ENCODE measurements at regions not wholly inside any gene's neighbourhood (a gene's known extent, or its start where the extent isn't known, plus 50 kb on each side); places are given as distances from the start of the nearest gene placed in this dataset.

DNA sequence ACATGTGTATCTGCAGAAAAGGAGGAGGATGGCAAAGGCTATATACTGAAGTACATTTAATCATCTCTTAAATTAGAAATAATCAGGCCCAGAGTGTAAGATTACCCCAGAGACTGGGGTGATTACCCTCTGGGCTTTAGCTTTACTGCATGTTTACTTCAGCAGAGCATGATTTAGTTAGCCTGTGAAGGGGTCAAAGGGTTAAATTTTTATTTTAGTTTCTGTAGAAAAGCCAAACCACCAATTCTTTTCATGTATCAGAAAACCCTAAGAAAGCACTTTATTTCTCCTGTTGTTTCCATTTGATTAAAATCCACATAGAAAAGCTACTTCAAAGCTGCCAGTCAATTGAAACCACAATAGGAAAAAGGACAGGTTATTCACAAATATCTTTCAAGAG lies 101.5 kb upstream of the LSM8 start:
- Histone ChIP-seq H3K4me1 (ENCODE audit: insufficient read depth, low read length) (peaks cover 4% of the 10 kb centered on the region; the same call in 1 of the 2 replicates), H3K36me3 (ENCODE audit: insufficient read depth, low read length) (no peaks in the 10 kb centered on the region), H3K9me3 (ENCODE audit: insufficient read depth, low read depth, low read length) (no peaks in the 10 kb centered on the region), H3K4me3 (ENCODE audit: low read length) (no peak overlapping the region), H3K27ac (ENCODE audit: low read depth, low read length) (no peak overlapping the region), H3K9ac (ENCODE audit: low read depth, low read length) (no peak overlapping the region), H3K27me3 (ENCODE audit: insufficient read depth, low read length) (no peaks in the 10 kb centered on the region)

- Histone ChIP-seq H3K4me3 (ENCODE audit: low read length) (no peak overlapping the region), H3K36me3 (ENCODE audit: insufficient read depth, low read length) (no peaks in the 10 kb centered on the region), H3K27ac (ENCODE audit: low read depth, low read length) (no peak overlapping the region), H3K9ac (ENCODE audit: low read depth, low read length) (no peak overlapping the region), H3K4me1 (ENCODE audit: insufficient read depth, low read length) (peaks cover 4% of the 10 kb centered on the region; the same call in 1 of the 2 replicates), H3K27me3 (ENCODE audit: insufficient read depth, low read length) (no peaks in the 10 kb centered on the region), H3K9me3 (ENCODE audit: insufficient read depth, low read depth, low read length) (no peaks in the 10 kb centered on the region)
- 84% methylated on average over 3 of the region's 3 CpGs for WGBS
Measured at GRCh38 chr7:118085000-118085399, 99.0 kb upstream of the LSM8 start.

DNA sequence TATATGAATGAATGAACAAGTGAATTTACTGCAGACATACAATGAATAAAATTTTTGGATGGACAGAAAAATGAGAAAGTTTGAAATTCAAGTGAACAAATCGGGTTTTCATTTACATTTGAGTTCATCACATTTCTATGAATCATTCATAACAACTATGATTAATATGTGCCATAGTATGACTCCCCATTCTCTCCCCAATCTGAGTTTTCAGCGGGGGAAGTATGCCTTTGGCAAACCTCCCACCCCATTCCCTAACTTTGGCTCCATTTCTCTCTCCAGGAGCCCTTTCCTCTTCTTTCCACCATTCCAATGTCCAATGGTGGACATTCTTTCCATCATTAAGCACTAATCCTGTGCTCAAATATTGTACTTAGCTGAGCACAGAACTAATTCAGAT lies 96.8 kb upstream of the LSM8 start:
- Histone ChIP-seq H3K27ac (ENCODE audit: low read depth, low read length) (no peak overlapping the region), H3K27me3 (ENCODE audit: insufficient read depth, low read length) (no peaks in the 10 kb centered on the region), H3K4me1 (ENCODE audit: insufficient read depth, low read length) (peaks cover 4% of the 10 kb centered on the region; the same call in 1 of the 2 replicates), H3K9me3 (ENCODE audit: insufficient read depth, low read depth, low read length) (no peaks in the 10 kb centered on the region), H3K4me3 (ENCODE audit: low read length) (no peak overlapping the region), H3K36me3 (ENCODE audit: insufficient read depth, low read length) (no peaks in the 10 kb centered on the region), H3K9ac (ENCODE audit: low read depth, low read length) (no peak overlapping the region)
- WGBS, result 92% methylated on average over 1 of the region's 2 CpGs

DNA sequence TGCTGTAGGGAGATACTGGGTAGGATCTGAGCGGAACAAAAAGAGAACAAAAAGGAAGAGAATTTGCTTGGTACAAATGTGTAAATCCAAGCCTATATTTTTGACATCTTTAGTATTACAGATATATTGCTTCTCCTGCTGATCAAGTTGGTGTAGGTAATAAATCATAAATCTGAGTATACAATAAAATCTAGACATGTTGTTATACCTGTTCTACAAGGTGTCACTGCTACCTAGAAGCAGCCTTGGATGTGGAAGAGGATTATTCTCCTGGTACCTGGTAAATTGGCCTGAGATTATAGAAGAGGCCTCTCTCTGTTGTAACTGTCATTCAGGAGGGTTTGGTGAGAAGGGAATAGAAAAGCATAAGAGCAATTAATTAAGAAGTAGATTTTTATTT lies 89.9 kb upstream of the LSM8 start:
- H3K27ac ChIP-seq (ENCODE audit: low read depth, low read length), result no peak overlapping the region
- H3K36me3 ChIP-seq (ENCODE audit: insufficient read depth, low read length), result no peaks in the 10 kb centered on the region
- WGBS, result 84% methylated on average over 1 of the region's 1 CpG
- H3K9me3 ChIP-seq (ENCODE audit: insufficient read depth, low read depth, low read length), result no peaks in the 10 kb centered on the region
- no peaks in the 10 kb centered on the region for H3K27me3 ChIP-seq (ENCODE audit: insufficient read depth, low read length)
- no peaks in the 10 kb centered on the region for H3K4me1 ChIP-seq (ENCODE audit: insufficient read depth, low read length)
- H3K4me3 ChIP-seq (ENCODE audit: low read length), result no peak overlapping the region
- H3K9ac ChIP-seq (ENCODE audit: low read depth, low read length), result no peak overlapping the region

DNA sequence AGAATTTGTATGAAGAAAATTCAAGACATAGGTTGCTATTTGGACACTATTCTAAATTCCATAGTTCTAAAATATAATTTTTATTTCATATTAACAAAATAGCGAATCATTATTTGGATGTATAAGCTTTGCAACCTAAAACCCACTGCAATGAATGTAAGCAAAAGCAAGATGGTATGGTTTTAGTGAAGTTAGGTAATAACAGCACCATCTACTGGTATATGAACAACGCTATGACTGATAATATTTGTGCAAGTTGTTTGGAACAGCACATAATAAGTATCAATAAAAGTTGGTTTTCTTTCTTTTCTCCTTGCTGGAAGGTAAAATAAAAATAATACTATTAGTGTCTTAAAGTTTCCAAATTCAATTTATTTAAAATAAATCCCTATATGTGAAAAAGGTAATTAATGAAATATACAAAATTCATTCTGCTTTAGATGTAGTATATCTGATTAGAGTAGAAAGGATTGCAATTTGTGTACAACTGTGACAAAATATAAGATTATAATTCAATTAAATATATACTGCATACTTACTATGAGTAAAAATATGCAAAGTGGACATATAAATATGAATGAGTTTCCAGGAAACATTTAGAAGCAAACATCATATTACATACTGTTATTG lies 79.0 kb upstream of the LSM8 start:
- H3K9me3 ChIP-seq (ENCODE audit: insufficient read depth, low read depth, low read length), result no peaks in the 10 kb centered on the region
- H3K9ac ChIP-seq (ENCODE audit: low read depth, low read length), result no peak overlapping the region
- WGBS, result 60% methylated on average over 1 of the region's 2 CpGs
- H3K27ac ChIP-seq (ENCODE audit: low read depth, low read length), result no peak overlapping the region
- H3K27me3 ChIP-seq (ENCODE audit: insufficient read depth, low read length), result no peaks in the 10 kb centered on the region
- no peaks in the 10 kb centered on the region for H3K4me1 ChIP-seq (ENCODE audit: insufficient read depth, low read length)
- H3K36me3 ChIP-seq (ENCODE audit: insufficient read depth, low read length), result no peaks in the 10 kb centered on the region
- no peak overlapping the region for H3K4me3 ChIP-seq (ENCODE audit: low read length)

- H3K27ac ChIP-seq (ENCODE audit: low read depth, low read length), result no peak overlapping the region
- H3K4me1 ChIP-seq (ENCODE audit: insufficient read depth, low read length), result no peaks in the 10 kb centered on the region
- no peaks in the 10 kb centered on the region for H3K27me3 ChIP-seq (ENCODE audit: insufficient read depth, low read length)
- no peaks in the 10 kb centered on the region for H3K36me3 ChIP-seq (ENCODE audit: insufficient read depth, low read length)
- no peak overlapping the region for H3K4me3 ChIP-seq (ENCODE audit: low read length)
- 94% methylated on average over 2 of the region's 2 CpGs for WGBS
- peaks cover 7% of the 10 kb centered on the region; the same call in 1 of the 2 replicates for H3K9me3 ChIP-seq (ENCODE audit: insufficient read depth, low read depth, low read length)
- H3K9ac ChIP-seq (ENCODE audit: low read depth, low read length), result no peak overlapping the region
Measured at GRCh38 chr7:118109607-118110006, 74.4 kb upstream of the LSM8 start.

GRCh38 chr7:118110178-118110925 lies 73.6 kb upstream of the LSM8 start:
- Histone ChIP-seq H3K36me3 (ENCODE audit: insufficient read depth, low read length) (no peaks in the 10 kb centered on the region), H3K9me3 (ENCODE audit: insufficient read depth, low read depth, low read length) (peaks cover 9% of the 10 kb centered on the region; the same call in 1 of the 2 replicates), H3K4me1 (ENCODE audit: insufficient read depth, low read length) (no peaks in the 10 kb centered on the region), H3K27ac (ENCODE audit: low read depth, low read length) (no peak overlapping the region), H3K27me3 (ENCODE audit: insufficient read depth, low read length) (no peaks in the 10 kb centered on the region), H3K9ac (ENCODE audit: low read depth, low read length) (no peak overlapping the region), H3K4me3 (ENCODE audit: low read length) (no peak overlapping the region)
- no CpG with 5 or more reads among the region's 2 CpGs for WGBS

DNA sequence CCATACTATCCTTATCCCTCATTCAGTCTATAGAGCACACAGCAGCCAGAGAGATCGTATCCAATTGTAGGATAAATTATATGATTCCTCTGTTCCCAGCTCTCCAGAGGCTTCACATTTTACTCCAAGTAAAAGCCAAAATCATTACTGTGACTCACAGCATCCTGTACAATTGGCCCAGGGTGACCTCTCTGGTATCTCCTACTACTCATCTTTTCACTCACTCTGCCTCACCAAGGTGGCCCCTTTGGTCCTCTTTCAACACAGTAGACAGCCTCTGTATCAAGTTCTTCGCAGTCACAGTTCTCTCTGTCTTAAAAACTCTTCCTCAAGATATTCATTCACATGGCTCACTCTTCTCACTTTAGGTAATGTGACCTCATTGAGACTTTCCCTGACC lies 72.6 kb upstream of the LSM8 start:
- Histone ChIP-seq H3K27me3 (ENCODE audit: insufficient read depth, low read length) (no peaks in the 10 kb centered on the region), H3K4me1 (ENCODE audit: insufficient read depth, low read length) (no peaks in the 10 kb centered on the region), H3K36me3 (ENCODE audit: insufficient read depth, low read length) (no peaks in the 10 kb centered on the region), H3K9ac (ENCODE audit: low read depth, low read length) (no peak overlapping the region), H3K4me3 (ENCODE audit: low read length) (no peak overlapping the region), H3K27ac (ENCODE audit: low read depth, low read length) (no peak overlapping the region), H3K9me3 (ENCODE audit: insufficient read depth, low read depth, low read length) (peaks cover 9% of the 10 kb centered on the region; the same call in 1 of the 2 replicates)
- WGBS, result 96% methylated on average over 2 of the region's 2 CpGs

DNA sequence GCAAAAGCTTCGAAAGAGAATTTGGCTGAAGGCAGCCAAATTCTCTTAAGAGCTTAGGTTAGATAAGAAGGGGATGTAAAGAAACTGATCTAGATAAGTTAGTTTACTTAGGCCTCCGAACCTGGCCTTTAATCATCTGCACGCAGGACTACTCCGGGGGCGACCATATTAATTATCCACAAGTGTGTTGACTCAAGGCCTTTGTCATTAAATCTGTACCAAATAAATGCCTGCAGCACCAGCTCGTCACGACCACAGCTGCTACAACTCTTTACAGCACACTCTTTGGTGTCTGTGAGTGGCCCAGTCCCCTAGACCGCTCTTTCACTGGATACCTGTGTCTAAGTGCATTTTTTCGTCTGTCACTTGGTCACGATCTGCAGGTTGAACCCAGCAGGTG lies 69.8 kb upstream of the LSM8 start:
- Histone ChIP-seq H3K36me3 (ENCODE audit: insufficient read depth, low read length) (no peaks in the 10 kb centered on the region), H3K27ac (ENCODE audit: low read depth, low read length) (no peak overlapping the region), H3K4me1 (ENCODE audit: insufficient read depth, low read length) (no peaks in the 10 kb centered on the region), H3K4me3 (ENCODE audit: low read length) (no peak overlapping the region), H3K9ac (ENCODE audit: low read depth, low read length) (no peak overlapping the region), H3K27me3 (ENCODE audit: insufficient read depth, low read length) (no peaks in the 10 kb centered on the region), H3K9me3 (ENCODE audit: insufficient read depth, low read depth, low read length) (peaks cover 9% of the 10 kb centered on the region; the same call in 1 of the 2 replicates)
- WGBS, result 93% methylated on average over 10 of the region's 10 CpGs

GRCh38 chr7:118129041-118129795 lies 54.7 kb upstream of the LSM8 start:
- 92% methylated on average over 3 of the region's 3 CpGs for WGBS
- Histone ChIP-seq H3K27me3 (ENCODE audit: insufficient read depth, low read length) (no peaks in the 10 kb centered on the region), H3K4me1 (ENCODE audit: insufficient read depth, low read length) (no peaks in the 10 kb centered on the region)

GRCh38 chr7:118132764-118133163 lies 51.2 kb upstream of the LSM8 start:
- H3K36me3 ChIP-seq (ENCODE audit: insufficient read depth, low read length), result no peaks in the 10 kb centered on the region
- no peak overlapping the region for H3K9ac ChIP-seq (ENCODE audit: low read depth, low read length)
- no peak overlapping the region for H3K4me3 ChIP-seq (ENCODE audit: low read length)
- WGBS, result 88% methylated on average over 2 of the region's 2 CpGs
- no peaks in the 10 kb centered on the region for H3K27me3 ChIP-seq (ENCODE audit: insufficient read depth, low read length)
- H3K27ac ChIP-seq (ENCODE audit: low read depth, low read length), result no peak overlapping the region
- peaks cover 5% of the 10 kb centered on the region; the same call in 1 of the 2 replicates for H3K9me3 ChIP-seq (ENCODE audit: insufficient read depth, low read depth, low read length)
- no peaks in the 10 kb centered on the region for H3K4me1 ChIP-seq (ENCODE audit: insufficient read depth, low read length)

More at GRCh38 chr7:118129041-118129795, 54.7 kb upstream of the LSM8 start:
- no peaks in the 10 kb centered on the region for H3K36me3 ChIP-seq (ENCODE audit: insufficient read depth, low read length)
- H3K9me3 ChIP-seq (ENCODE audit: insufficient read depth, low read depth, low read length), result no peaks in the 10 kb centered on the region
- no peak overlapping the region for H3K4me3 ChIP-seq (ENCODE audit: low read length)
- no peak overlapping the region for H3K9ac ChIP-seq (ENCODE audit: low read depth, low read length)
- H3K27ac ChIP-seq (ENCODE audit: low read depth, low read length), result no peak overlapping the region
